GM19324 (cell line): ENCODE measurements at regions not wholly inside any gene's neighbourhood (a gene's known extent, or its start where the extent isn't known, plus 50 kb on each side); places are given as distances from the start of the nearest gene placed in this dataset.

Experiments used
- ATAC-seq: cut with Tn5 transposase; IDR thresholded peaks from one replicate; pipeline ENCODE4 v1.9.1; 2021; ENCODE audit warnings: mild to moderate bottlenecking, moderate library complexity; ENCODE audit not compliant: unreplicated experiment, low FRiP score

- ATAC-seq, result no peak
These were observed 861.1 kb downstream of the DHX35 start for GRCh38 chr20:39823224-39823623.

GRCh38 chr20:39822667-39823066 lies 860.5 kb downstream of the DHX35 start:
- no peak for ATAC-seq

GRCh38 chr20:39813190-39813829 lies 851.2 kb downstream of the DHX35 start:
- ATAC-seq, result no peak

GRCh38 chr20:39812116-39812515 lies 850.0 kb downstream of the DHX35 start:
- no peak for ATAC-seq

- no peak for ATAC-seq
These were observed 848.2 kb downstream of the DHX35 start for GRCh38 chr20:39810309-39810708.

- no peak for ATAC-seq
These were observed 846.5 kb downstream of the DHX35 start for GRCh38 chr20:39808613-39809012.

- peak; percentile 55 for ATAC-seq
These were observed 838.4 kb downstream of the DHX35 start for GRCh38 chr20:39800548-39800947.

- ATAC-seq, result peak; percentile 45
These were observed 838.0 kb downstream of the DHX35 start for GRCh38 chr20:39800111-39800510.

GRCh38 chr20:39799366-39799965 lies 837.3 kb downstream of the DHX35 start:
- ATAC-seq, result no peak

- no peak for ATAC-seq
These were observed 833.5 kb downstream of the DHX35 start for GRCh38 chr20:39795401-39796272.

GRCh38 chr20:39792334-39792733 lies 830.2 kb downstream of the DHX35 start:
- ATAC-seq, result no peak

GRCh38 chr20:39789411-39789810 lies 827.3 kb downstream of the DHX35 start:
- peak; percentile 56 for ATAC-seq

- no peak for ATAC-seq
These were observed 823.2 kb downstream of the DHX35 start for GRCh38 chr20:39785252-39785917.

GRCh38 chr20:39784693-39785092 lies 822.5 kb downstream of the DHX35 start:
- no peak for ATAC-seq

- ATAC-seq, result no peak
These were observed 816.9 kb downstream of the DHX35 start for GRCh38 chr20:39778847-39779604.

GRCh38 chr20:39778431-39778830 lies 816.3 kb downstream of the DHX35 start:
- no peak for ATAC-seq

- ATAC-seq, result no peak
These were observed 815.5 kb downstream of the DHX35 start for GRCh38 chr20:39777610-39778009.

- no peak for ATAC-seq
These were observed 813.0 kb downstream of the DHX35 start for GRCh38 chr20:39775110-39775509.

- ATAC-seq, result no peak
These were observed 811.3 kb downstream of the DHX35 start for GRCh38 chr20:39773380-39774000.

GRCh38 chr20:39767352-39767751 lies 805.2 kb downstream of the DHX35 start:
- no peak for ATAC-seq
